AG09309 (cell line): ENCODE measurements at regions not wholly inside any gene's neighbourhood (a gene's known extent, or its start where the extent isn't known, plus 50 kb on each side); places are given as distances from the start of the nearest gene placed in this dataset.
"Not testable (repeated sequence)": the region's sequence is repeated elsewhere in the genome, so short reads cannot be mapped to it uniquely, and the experiment has no call there.

Experiments used
- DNase-seq: peaks from one replicate; pipeline ENCODE4 v3.0.0-alpha.2; 2010; ENCODE audit warnings: low read depth
- H3K4me3 ChIP-seq: 2 replicates; pipeline ENCODE4 v1.5.1; 2011; ENCODE audit warnings: mild to moderate bottlenecking, low read depth, low read length, moderate library complexity; ENCODE audit not compliant: control insufficient read depth
- TF ChIP-seq, protein P1 (sequence below): IDR thresholded peaks from 2 replicates; pipeline ENCODE4 v1.5.1; 2011; ENCODE audit warnings: mild to moderate bottlenecking, low read depth, low read length, inconsistent platforms; ENCODE audit not compliant: insufficient read depth, control insufficient read depth; ENCODE audit errors: missing control alignments

DNA sequence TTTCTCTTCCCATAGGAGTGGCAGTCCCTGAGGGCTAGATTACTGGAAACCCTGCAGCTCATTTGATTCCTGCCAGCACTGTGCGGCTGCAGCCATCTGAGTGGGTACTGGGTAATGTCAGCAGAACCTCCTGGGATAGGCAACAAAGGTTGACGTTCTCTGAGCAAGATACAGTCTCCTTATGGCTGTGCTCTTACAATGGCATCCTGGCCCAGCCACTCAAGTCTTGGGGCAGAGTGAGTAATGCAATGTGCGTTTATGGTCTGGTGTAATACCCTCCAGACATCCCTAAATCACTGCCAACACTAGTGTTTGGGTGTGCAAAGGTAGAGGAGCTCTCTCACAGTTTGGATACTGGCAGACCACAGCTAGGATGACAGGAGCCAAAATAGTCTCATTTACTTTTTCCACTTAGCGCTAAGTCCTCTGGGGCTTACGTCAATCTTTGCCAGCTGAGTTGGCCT, 775.8 kb downstream of the ZNF385D start:
- no peak overlapping the region for H3K4me3 ChIP-seq
- TF ChIP-seq, protein P1, sequence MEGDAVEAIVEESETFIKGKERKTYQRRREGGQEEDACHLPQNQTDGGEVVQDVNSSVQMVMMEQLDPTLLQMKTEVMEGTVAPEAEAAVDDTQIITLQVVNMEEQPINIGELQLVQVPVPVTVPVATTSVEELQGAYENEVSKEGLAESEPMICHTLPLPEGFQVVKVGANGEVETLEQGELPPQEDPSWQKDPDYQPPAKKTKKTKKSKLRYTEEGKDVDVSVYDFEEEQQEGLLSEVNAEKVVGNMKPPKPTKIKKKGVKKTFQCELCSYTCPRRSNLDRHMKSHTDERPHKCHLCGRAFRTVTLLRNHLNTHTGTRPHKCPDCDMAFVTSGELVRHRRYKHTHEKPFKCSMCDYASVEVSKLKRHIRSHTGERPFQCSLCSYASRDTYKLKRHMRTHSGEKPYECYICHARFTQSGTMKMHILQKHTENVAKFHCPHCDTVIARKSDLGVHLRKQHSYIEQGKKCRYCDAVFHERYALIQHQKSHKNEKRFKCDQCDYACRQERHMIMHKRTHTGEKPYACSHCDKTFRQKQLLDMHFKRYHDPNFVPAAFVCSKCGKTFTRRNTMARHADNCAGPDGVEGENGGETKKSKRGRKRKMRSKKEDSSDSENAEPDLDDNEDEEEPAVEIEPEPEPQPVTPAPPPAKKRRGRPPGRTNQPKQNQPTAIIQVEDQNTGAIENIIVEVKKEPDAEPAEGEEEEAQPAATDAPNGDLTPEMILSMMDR, result no peak
- no peak for DNase-seq

- TF ChIP-seq, protein P1, result no peak
- DNase-seq, result no peak
- no peak overlapping the region for H3K4me3 ChIP-seq
Observed at GRCh38 chr3:20974396-20974795, 776.6 kb downstream of the ZNF385D start.

DNA sequence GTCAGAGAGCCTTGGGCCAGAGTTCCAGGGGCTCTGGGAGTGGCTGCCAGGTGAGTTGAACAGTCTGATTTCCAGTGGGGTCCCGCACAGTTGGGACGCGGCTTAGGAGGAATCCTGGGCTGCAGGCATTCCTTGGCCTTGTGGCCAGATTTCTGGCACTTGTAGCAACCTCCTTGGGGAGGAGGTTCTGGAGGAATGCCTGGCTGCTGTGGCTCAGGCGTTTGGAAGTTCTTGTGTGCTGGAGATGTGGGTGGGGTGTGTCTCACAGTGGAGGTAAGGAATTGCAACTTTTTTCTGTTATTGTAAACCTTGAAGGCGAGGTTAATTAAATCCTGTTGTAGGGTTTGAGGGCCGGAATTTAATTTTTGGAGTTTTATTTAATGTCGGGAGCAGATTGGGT, 780.2 kb downstream of the ZNF385D start:
- DNase-seq, H3K4me3 ChIP-seq: not testable (repeated sequence)

DNA sequence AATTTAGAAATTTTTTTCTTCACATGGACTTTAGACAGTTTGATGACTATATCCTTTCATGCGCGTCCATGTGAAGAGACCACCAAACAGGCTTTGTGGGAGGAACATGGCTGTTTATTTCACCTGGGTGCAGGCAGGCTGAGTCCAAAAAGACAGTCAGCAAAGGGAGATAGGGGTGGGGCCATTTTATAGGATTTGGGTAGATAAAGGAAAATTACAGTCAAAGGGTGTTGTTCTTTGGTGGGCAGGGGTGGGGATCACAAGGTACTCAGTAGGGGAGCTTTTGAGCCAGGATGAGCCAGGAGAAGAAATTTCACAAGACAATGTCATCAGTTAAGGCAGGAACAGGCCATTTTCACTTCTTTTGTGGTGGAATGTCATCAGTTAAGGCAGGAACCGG, 781.5 kb upstream of the SGO1 start:
- DNase-seq, H3K4me3 ChIP-seq: not testable (repeated sequence)

- no peak for DNase-seq
- no peak overlapping the region for H3K4me3 ChIP-seq
- TF ChIP-seq, protein P1, result no peak
Observed at GRCh38 chr3:20958161-20958560, 772.2 kb upstream of the SGO1 start.

DNA sequence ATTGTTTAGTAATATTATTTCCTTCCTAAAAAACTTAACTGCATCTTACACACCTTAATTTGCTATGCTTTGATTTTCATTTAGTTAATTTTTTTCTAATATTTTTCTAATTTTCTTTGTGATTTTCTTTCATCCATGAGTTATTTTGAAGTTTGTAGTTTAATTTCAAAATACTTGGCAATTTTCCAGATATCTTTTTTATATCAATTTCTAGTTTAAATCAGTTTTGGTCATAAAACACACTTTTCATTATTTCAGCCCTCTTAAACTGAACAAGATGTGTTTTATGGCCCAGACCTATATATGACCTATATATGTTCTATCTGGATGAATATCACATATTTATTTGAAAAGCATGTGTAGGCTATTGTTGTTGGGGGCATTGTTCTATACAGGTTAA, 759.9 kb upstream of the SGO1 start:
- no peak overlapping the region for H3K4me3 ChIP-seq
- DNase-seq, result no peak
- TF ChIP-seq, protein P1, result no peak

- DNase-seq, result no peak
- TF ChIP-seq, protein P1, result no peak
Observed at GRCh38 chr3:20935791-20936190, 749.8 kb upstream of the SGO1 start.

DNA sequence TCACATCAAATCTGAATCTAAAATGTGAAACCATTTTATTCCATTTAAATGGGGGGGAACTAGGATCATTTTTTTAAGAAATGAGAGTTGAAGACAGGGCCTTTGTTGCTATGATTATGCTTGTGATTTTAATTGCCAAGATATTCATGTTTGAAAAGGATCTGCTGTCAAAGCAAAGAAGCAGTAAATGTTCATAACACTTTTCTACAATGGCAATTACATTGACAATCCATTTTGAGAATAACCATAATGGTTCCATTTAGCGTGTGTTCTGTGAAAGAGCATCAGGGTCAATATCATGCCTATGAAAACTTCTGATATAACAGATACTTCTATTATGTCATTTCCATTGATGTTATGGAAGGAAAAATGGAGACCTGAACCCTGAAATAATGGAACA, 745.8 kb upstream of the SGO1 start:
- DNase-seq, result no peak
- no peak overlapping the region for H3K4me3 ChIP-seq
- TF ChIP-seq, protein P1, result no peak

More at GRCh38 chr3:20935791-20936190, 749.8 kb upstream of the SGO1 start:
- H3K4me3 ChIP-seq, result no peak overlapping the region
